ENCODE measurements at regions not wholly inside any gene's neighbourhood (a gene's known extent, or its start where the extent isn't known, plus 50 kb on each side); places are given as distances from the start of the nearest gene placed in this dataset.
"Not testable (repeated sequence)": the region's sequence is repeated elsewhere in the genome, so short reads cannot be mapped to it uniquely, and the experiment has no call there.

GRCh38 chr2:12492360-12492759 is 224.4 kb upstream of the TRIB2 start:
- TF ChIP-seq, protein P1, sequence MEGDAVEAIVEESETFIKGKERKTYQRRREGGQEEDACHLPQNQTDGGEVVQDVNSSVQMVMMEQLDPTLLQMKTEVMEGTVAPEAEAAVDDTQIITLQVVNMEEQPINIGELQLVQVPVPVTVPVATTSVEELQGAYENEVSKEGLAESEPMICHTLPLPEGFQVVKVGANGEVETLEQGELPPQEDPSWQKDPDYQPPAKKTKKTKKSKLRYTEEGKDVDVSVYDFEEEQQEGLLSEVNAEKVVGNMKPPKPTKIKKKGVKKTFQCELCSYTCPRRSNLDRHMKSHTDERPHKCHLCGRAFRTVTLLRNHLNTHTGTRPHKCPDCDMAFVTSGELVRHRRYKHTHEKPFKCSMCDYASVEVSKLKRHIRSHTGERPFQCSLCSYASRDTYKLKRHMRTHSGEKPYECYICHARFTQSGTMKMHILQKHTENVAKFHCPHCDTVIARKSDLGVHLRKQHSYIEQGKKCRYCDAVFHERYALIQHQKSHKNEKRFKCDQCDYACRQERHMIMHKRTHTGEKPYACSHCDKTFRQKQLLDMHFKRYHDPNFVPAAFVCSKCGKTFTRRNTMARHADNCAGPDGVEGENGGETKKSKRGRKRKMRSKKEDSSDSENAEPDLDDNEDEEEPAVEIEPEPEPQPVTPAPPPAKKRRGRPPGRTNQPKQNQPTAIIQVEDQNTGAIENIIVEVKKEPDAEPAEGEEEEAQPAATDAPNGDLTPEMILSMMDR (IDR thresholded peaks at IDR 0.05), result not testable (repeated sequence)
- not testable (repeated sequence) for TF ChIP-seq POLR2A (IDR thresholded peaks at IDR 0.05)
